ENCODE measurements at regions not wholly inside any gene's neighbourhood (a gene's known extent, or its start where the extent isn't known, plus 50 kb on each side); places are given as distances from the start of the nearest gene placed in this dataset.

- H3K79me2 ChIP-seq (ENCODE audit: insufficient read depth, low read length) = no peaks in the 10 kb centered on the region
- no peaks in the 10 kb centered on the region for H3K36me3 ChIP-seq (ENCODE audit: control insufficient read depth in 1 of 2, insufficient read depth in 2 of 2, low read length in 2 of 2)
- H3K4me3 ChIP-seq (replicated peaks in 1 of 2; ENCODE audit: low read depth in 1 of 2, low read length in 2 of 2) = no peak overlapping the region
- H3K4me1 ChIP-seq (ENCODE audit: control insufficient read depth in 1 of 2, insufficient read depth in 2 of 2, low read length in 2 of 2) = peaks cover 0 to 5% of the 10 kb centered on the region in 2 experiments; a peak in 1 of 4 replicates
- no peaks in the 10 kb centered on the region for H3K9me3 ChIP-seq (ENCODE audit: control insufficient read depth in 1 of 2, insufficient read depth in 1 of 2, low read depth in 1 of 2, low read length in 2 of 2)
- TF ChIP-seq ZFX (IDR thresholded peaks at IDR 0.05) (no peak), JUND (IDR thresholded peaks at IDR 0.05) (no peak), POLR2AphosphoS5 (IDR thresholded peaks at IDR 0.05; ENCODE audit: low read depth, low read length) (no peak), FOSL1 (IDR thresholded peaks at IDR 0.05; ENCODE audit: low read depth) (no peak)
- intact Hi-C loops (cut with micrococcal nuclease) = no loop called here
- H3K9me2 ChIP-seq (ENCODE audit: insufficient read depth) = no peaks in the 10 kb centered on the region
- H4K20me1 ChIP-seq (ENCODE audit: insufficient read depth) = no peaks in the 10 kb centered on the region
- peaks cover 6% of the 10 kb centered on the region for H3K27me3 ChIP-seq (ENCODE audit: insufficient read depth, low read length)
- ATAC-seq (no peak), DNase-seq (ENCODE audit: low read depth, low spot score) (no peak)
- RAD21 ChIA-PET (ENCODE audit: low non-redundant PET in 1 of 2, low total read pairs in 2 of 2, uncharacterized antibody in 2 of 2, unreplicated experiment in 2 of 2) = no interaction called here
- POLR2A ChIA-PET = no interaction called here
- no peak overlapping the region for H3K4me2 ChIP-seq (ENCODE audit: low read length)
- CTCF ChIA-PET = no interaction called here
- no peak overlapping the region for H3K27ac ChIP-seq (ENCODE audit: low read depth, low read length)
- H2AFZ ChIP-seq (ENCODE audit: low read depth, low read length, poor library complexity, severe bottlenecking) = no peak overlapping the region
- H3K9ac ChIP-seq (ENCODE audit: low read length) = no peak overlapping the region
- no TSS peak for BruUV-seq (replicated peaks)
These were observed 279.9 kb downstream of the PTPRU start for GRCh38 chr1:29516063-29516820.

DNA sequence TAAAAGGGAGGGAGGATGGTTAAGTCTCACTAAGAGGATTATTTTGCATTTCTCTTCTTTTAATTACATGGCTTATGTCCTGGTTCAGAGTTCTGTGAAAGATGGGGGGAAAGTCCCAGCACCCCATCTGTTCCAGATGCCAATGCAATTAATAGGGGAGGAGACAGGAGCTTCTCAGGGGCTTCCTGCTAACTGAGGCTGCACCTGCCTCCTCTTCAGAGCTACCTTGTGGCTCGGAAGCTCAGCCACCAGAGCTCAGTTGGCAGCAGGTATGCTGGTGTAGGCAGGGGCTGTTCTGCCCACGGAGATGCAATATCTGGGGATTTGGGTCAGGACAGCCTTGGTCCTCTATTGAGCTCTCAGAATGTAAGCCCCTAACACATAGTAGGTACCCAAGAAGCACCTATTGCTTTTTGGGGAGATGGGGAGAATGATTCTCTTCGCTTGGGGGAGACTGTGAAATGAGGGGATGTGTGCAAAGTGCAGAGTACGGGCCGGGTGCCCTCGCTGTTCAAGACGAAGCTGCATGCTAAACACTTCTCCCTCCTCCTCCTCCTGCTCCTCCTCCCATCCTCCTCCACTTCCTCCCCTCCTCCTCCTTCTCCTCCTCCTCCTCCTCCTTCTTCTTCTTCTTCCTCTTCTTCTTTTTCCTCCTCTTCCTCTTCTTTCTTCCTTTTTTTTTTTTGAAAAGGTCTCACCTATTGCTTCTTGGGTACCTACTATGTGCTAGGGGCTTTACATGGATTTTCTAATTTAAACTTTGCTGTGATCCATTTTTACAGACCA lies 279.0 kb downstream of the PTPRU start:
- Histone ChIP-seq H3K9me2 (ENCODE audit: insufficient read depth) (no peaks in the 10 kb centered on the region), H3K27me3 (ENCODE audit: insufficient read depth, low read length) (peaks cover 13% of the 10 kb centered on the region), H3K27ac (ENCODE audit: low read depth, low read length) (no peak overlapping the region), H3K9me3 (ENCODE audit: control insufficient read depth in 1 of 2, insufficient read depth in 1 of 2, low read depth in 1 of 2, low read length in 2 of 2) (no peaks in the 10 kb centered on the region), H3K4me2 (ENCODE audit: low read length) (no peak overlapping the region), H3K79me2 (ENCODE audit: insufficient read depth, low read length) (no peaks in the 10 kb centered on the region), H4K20me1 (ENCODE audit: insufficient read depth) (no peaks in the 10 kb centered on the region), H2AFZ (ENCODE audit: low read depth, low read length, poor library complexity, severe bottlenecking) (no peak overlapping the region), H3K9ac (ENCODE audit: low read length) (no peak overlapping the region), H3K4me1 (ENCODE audit: control insufficient read depth in 1 of 2, insufficient read depth in 2 of 2, low read length in 2 of 2) (peaks cover 0 to under 1% of the 10 kb centered on the region in 2 experiments; a peak in 1 of 4 replicates), H3K4me3 (replicated peaks in 1 of 2; ENCODE audit: low read depth in 1 of 2, low read length in 2 of 2) (no peak overlapping the region), H3K36me3 (ENCODE audit: control insufficient read depth in 1 of 2, insufficient read depth in 2 of 2, low read length in 2 of 2) (no peaks in the 10 kb centered on the region)
- ATAC-seq (no peak), DNase-seq (ENCODE audit: low read depth, low spot score) (no peak)
- BruUV-seq (replicated peaks) = no TSS peak
- ChIA-PET RAD21 (ENCODE audit: low non-redundant PET in 1 of 2, low total read pairs in 2 of 2, uncharacterized antibody in 2 of 2, unreplicated experiment in 2 of 2) (interaction anchor here in 1 of 2 experiments (0.6 kb wide), 1 partner anchor 239 kb away, joined by 3 read pairs; no protein-coding TSS in a partner anchor), CTCF (interaction anchor here (1.8 kb wide), 1 partner anchor 333 kb away, joined by 6 read pairs; no protein-coding TSS in a partner anchor), POLR2A (no interaction called here)
- intact Hi-C loops (cut with micrococcal nuclease) = no loop called here
- TF ChIP-seq SIN3A (IDR thresholded peaks at IDR 0.05; ENCODE audit: low read depth) (no peak), POLR2A (IDR thresholded peaks at IDR 0.05; ENCODE audit: borderline replicate concordance, extremely low read depth, insufficient read depth, insufficient read length) (no peak), MAX (IDR thresholded peaks at IDR 0.05) (no peak), ATF3 (IDR thresholded peaks at IDR 0.05) (no peak), FOSL1 (IDR thresholded peaks at IDR 0.05; ENCODE audit: low read depth) (no peak), ZFX (IDR thresholded peaks at IDR 0.05) (no peak), CEBPB (IDR thresholded peaks at IDR 0.05; ENCODE audit: low read depth) (no peak), RAD21 (IDR thresholded peaks at IDR 0.05; ENCODE audit: low read depth) (no peak), EGR1 (IDR thresholded peaks at IDR 0.05; ENCODE audit: low read depth) (no peak), EZH2 (IDR thresholded peaks at IDR 0.05) (no peak)
- TF ChIP-seq, protein P1, sequence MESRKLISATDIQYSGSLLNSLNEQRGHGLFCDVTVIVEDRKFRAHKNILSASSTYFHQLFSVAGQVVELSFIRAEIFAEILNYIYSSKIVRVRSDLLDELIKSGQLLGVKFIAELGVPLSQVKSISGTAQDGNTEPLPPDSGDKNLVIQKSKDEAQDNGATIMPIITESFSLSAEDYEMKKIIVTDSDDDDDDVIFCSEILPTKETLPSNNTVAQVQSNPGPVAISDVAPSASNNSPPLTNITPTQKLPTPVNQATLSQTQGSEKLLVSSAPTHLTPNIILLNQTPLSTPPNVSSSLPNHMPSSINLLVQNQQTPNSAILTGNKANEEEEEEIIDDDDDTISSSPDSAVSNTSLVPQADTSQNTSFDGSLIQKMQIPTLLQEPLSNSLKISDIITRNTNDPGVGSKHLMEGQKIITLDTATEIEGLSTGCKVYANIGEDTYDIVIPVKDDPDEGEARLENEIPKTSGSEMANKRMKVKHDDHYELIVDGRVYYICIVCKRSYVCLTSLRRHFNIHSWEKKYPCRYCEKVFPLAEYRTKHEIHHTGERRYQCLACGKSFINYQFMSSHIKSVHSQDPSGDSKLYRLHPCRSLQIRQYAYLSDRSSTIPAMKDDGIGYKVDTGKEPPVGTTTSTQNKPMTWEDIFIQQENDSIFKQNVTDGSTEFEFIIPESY (IDR thresholded peaks at IDR 0.05; ENCODE audit: extremely low read depth, insufficient replicate concordance, low read length) = no peak

All from HCT116 (cell line).